Smooth muscle cell (in vitro differentiated cells): ENCODE measurements at regions not wholly inside any gene's neighbourhood (a gene's known extent, or its start where the extent isn't known, plus 50 kb on each side); places are given as distances from the start of the nearest gene placed in this dataset.

Experiments
- DNase-seq: peaks from one replicate; lab custom pipeline; 2025; ENCODE audit not compliant: unreplicated experiment; lab: John Stamatoyannopoulos, UW
- H2AFZ ChIP-seq: fragments of 200-600 bp; sonication (generic); 2 replicates; pipeline ENCODE4 v1.6.0; 2016; ENCODE audit warnings: antibody characterized with exemption, low read depth, mild to moderate bottlenecking
- H3F3A ChIP-seq: fragments of 200-600 bp; sonication (generic); 2 replicates; pipeline ENCODE4 v1.6.0; 2017; ENCODE audit warnings: antibody characterized with exemption, low read depth
- H3K27ac ChIP-seq: fragments of 200-600 bp; sonication (generic); 2 replicates; pipeline ENCODE4 v1.5.1; 2016; ENCODE audit warnings: low read depth, mild to moderate bottlenecking
- H3K27me3 ChIP-seq: fragments of 200-600 bp; sonication (generic); 2 replicates; pipeline ENCODE4 v1.6.1; 2016; ENCODE audit warnings: low read depth, mild to moderate bottlenecking
- H3K36me3 ChIP-seq: fragments of 200-600 bp; sonication (generic); 2 replicates; pipeline ENCODE4 v1.5.1; 2016; ENCODE audit warnings: low read depth
- H3K4me1 ChIP-seq: fragments of 200-600 bp; sonication (generic); 2 replicates; pipeline ENCODE4 v1.5.1; 2016; ENCODE audit warnings: low read depth
- H3K4me2 ChIP-seq: fragments of 200-600 bp; sonication (generic); 2 replicates; pipeline ENCODE4 v1.6.0; 2016; ENCODE audit warnings: mild to moderate bottlenecking
- H3K4me3 ChIP-seq: fragments of 200-600 bp; sonication (generic); 2 replicates; pipeline ENCODE4 v1.5.1; 2016; ENCODE audit warnings: mild to moderate bottlenecking
- H3K79me2 ChIP-seq: fragments of 200-600 bp; sonication (generic); 2 replicates; pipeline ENCODE4 v1.6.0; 2016; ENCODE audit warnings: low read depth, mild to moderate bottlenecking
- H3K9ac ChIP-seq: fragments of 200-600 bp; sonication (generic); 2 replicates; pipeline ENCODE4 v1.6.0; 2016; ENCODE audit warnings: low read depth
- H3K9me3 ChIP-seq: fragments of 200-600 bp; sonication (generic); replicated peaks from 2 replicates; pipeline ENCODE4 v1.5.1; 2016; ENCODE audit warnings: low read depth
- H4K20me1 ChIP-seq: fragments of 200-600 bp; sonication (generic); 2 replicates; pipeline ENCODE4 v1.6.0; 2016; ENCODE audit warnings: low read depth
- whole genome bisulfite sequencing: methylation state at CpG from one replicate; pipeline ENCODE4 v1.1.7; 2016; ENCODE audit warnings: low lambda C conversion rate; 5-methylcytosine and 5-hydroxymethylcytosine counted together
- TF ChIP-seq, protein P1 (sequence below): fragments of 200-600 bp; sonication (generic); IDR thresholded peaks from 2 replicates; pipeline ENCODE4 v1.5.1; 2017; ENCODE audit warnings: borderline replicate concordance, mild to moderate bottlenecking, antibody characterized with exemption; ENCODE audit not compliant: insufficient read depth, poor library complexity, severe bottlenecking

DNA sequence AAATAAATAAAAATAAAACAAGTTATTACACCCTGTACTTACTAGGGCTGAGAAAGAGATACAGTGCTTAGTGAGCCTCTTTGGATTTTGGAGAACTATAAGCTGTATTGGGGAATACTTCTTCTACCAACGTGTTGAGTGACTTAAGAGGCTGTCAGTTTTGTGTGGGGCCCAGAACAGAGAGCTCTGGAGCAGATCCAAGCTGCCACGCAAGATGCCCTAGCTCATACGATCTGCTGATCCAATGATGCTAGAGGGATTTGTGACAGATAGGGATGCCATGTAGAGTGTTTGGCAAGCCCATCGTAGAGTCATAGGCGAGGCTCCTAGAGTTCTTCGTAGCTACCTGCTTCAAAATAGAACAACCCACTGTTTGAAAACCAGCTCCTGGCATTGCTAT lies 60.3 kb upstream of the KLF3 start:
- H3K27ac ChIP-seq: no peak overlapping the region
- no peak overlapping the region for H3K9ac ChIP-seq
- 95% methylated on average over 6 of the region's 6 CpGs for WGBS
- no peak for DNase-seq
- TF ChIP-seq, protein P1, sequence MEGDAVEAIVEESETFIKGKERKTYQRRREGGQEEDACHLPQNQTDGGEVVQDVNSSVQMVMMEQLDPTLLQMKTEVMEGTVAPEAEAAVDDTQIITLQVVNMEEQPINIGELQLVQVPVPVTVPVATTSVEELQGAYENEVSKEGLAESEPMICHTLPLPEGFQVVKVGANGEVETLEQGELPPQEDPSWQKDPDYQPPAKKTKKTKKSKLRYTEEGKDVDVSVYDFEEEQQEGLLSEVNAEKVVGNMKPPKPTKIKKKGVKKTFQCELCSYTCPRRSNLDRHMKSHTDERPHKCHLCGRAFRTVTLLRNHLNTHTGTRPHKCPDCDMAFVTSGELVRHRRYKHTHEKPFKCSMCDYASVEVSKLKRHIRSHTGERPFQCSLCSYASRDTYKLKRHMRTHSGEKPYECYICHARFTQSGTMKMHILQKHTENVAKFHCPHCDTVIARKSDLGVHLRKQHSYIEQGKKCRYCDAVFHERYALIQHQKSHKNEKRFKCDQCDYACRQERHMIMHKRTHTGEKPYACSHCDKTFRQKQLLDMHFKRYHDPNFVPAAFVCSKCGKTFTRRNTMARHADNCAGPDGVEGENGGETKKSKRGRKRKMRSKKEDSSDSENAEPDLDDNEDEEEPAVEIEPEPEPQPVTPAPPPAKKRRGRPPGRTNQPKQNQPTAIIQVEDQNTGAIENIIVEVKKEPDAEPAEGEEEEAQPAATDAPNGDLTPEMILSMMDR: no peak
- no peaks in the 10 kb centered on the region for H3F3A ChIP-seq
- H3K27me3 ChIP-seq: no peaks in the 10 kb centered on the region
- H3K4me1 ChIP-seq: peaks cover 11% of the 10 kb centered on the region
- no peak overlapping the region for H3K4me2 ChIP-seq
- no peaks in the 10 kb centered on the region for H3K36me3 ChIP-seq
- H4K20me1 ChIP-seq: no peaks in the 10 kb centered on the region
- H3K79me2 ChIP-seq: no peaks in the 10 kb centered on the region
- no peak overlapping the region for H2AFZ ChIP-seq
- no peaks in the 10 kb centered on the region for H3K9me3 ChIP-seq
- no peak overlapping the region for H3K4me3 ChIP-seq

DNA sequence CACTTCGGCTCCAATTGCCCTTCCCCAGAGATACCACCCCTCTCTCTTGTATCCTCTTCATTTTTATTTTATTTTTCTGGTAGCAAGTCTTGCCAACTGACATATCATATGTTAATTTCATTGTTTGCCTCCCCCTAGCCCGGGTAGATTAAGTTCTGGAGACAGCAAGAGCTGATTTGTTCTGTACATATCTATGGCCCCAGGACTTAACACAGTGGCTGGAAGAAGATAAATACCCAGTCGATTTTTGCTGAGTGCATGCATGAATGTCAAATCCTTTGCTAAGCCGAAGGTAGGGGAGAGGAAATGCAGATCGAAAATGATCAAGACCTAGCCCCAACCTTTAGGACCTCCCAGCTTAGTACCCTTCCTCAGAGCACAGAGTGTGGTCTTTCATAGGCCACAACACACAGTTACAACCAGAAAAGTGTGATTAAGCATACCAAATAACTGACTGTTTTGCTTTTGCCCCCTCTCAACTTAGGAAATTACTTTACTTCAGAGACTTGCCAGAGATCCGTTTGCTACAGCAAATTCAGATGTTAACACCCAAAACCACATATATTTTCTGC lies 58.7 kb upstream of the KLF3 start:
- no peaks in the 10 kb centered on the region for H3K27me3 ChIP-seq
- no peaks in the 10 kb centered on the region for H4K20me1 ChIP-seq
- H3K9ac ChIP-seq: no peak overlapping the region
- H2AFZ ChIP-seq: peak overlapping the region; percentile 38
- no peak overlapping the region for H3K4me2 ChIP-seq
- H3K79me2 ChIP-seq: no peaks in the 10 kb centered on the region
- H3K4me3 ChIP-seq: no peak overlapping the region
- WGBS: 51% methylated on average over 6 of the region's 6 CpGs
- no peak for DNase-seq
- no peaks in the 10 kb centered on the region for H3K36me3 ChIP-seq
- peaks cover 11% of the 10 kb centered on the region for H3K4me1 ChIP-seq
- H3F3A ChIP-seq: no peaks in the 10 kb centered on the region
- no peak overlapping the region for H3K27ac ChIP-seq
- no peaks in the 10 kb centered on the region for H3K9me3 ChIP-seq
- TF ChIP-seq, protein P1: no peak

DNA sequence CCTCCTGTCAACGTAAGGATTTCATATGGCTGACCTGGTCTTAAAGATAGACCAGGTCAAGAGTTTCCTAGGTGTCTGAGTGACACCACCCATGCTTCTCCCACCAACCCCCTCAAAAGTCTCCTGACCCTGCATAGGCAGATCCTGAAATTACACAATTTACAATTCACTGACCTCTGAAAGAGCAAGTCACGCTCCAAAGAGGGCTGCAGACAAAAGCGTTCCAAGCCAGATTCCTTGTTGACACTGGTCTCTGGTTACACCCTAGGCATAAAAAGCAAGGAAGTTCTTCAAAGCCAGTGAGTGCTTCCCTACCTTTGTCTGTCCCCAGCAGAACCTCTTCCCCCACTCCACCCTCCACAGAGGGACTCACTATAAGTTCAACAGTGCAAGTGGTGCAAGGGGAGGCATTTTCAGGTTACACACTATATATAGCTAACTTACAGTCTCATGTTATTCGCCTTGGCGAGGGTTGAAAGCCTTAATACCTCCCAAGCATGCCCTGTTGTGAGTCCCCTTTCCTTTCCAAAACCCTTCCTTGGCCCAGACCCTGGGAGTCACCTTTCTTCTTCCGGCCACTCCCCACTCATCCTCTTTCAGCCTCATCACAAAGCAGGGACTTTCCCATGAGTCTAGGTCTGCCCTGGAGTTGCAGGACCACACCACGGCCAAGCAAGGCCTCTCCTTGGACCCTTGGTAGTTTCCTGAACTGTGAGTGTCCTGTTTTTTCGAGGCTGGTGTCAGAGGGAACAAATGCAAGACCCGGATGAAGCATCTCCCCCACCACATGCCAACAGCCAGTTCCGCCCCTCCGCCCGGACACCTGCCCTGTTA lies 58.0 kb upstream of the KLF3 start:
- no peak for DNase-seq
- Histone ChIP-seq H3K36me3 (no peaks in the 10 kb centered on the region), H3K4me1 (peaks cover 11% of the 10 kb centered on the region), H4K20me1 (no peaks in the 10 kb centered on the region), H3K4me2 (no peak overlapping the region), H3K27ac (no peak overlapping the region), H3K4me3 (no peak overlapping the region), H3K9me3 (no peaks in the 10 kb centered on the region), H3K79me2 (no peaks in the 10 kb centered on the region), H3K27me3 (no peaks in the 10 kb centered on the region), H3F3A (no peaks in the 10 kb centered on the region), H3K9ac (no peak overlapping the region), H2AFZ (peak overlapping the region; percentile 38)
- 83% methylated on average over 12 of the region's 12 CpGs for WGBS
- TF ChIP-seq, protein P1: no peak

DNA sequence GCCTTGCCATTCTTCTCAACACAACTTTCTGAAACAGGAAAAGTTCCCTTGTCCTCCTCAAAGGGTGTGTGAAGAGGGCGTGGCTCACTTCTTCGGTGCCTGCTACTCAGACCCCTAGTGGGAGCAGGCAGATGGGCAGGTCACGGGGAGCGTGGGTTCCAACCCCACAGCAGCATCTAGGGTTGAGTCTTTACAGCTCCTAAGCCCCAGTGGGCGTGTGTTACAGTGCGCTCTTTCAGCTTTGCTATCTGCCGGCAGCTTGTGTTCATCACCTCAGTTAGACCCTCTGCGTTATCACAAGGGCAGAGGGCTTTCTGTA lies 57.5 kb upstream of the KLF3 start:
- Histone ChIP-seq H3K9ac (no peak overlapping the region), H3K4me3 (no peak overlapping the region), H2AFZ (no peak overlapping the region), H3K27me3 (no peaks in the 10 kb centered on the region), H4K20me1 (no peaks in the 10 kb centered on the region), H3K9me3 (no peaks in the 10 kb centered on the region), H3K4me2 (no peak overlapping the region), H3F3A (no peaks in the 10 kb centered on the region), H3K4me1 (peaks cover 11% of the 10 kb centered on the region), H3K36me3 (no peaks in the 10 kb centered on the region), H3K27ac (no peak overlapping the region), H3K79me2 (no peaks in the 10 kb centered on the region)
- no peak for DNase-seq
- 90% methylated on average over 8 of the region's 8 CpGs for WGBS
- TF ChIP-seq, protein P1: no peak
